AG20443 (cell line): ENCODE measurements at regions not wholly inside any gene's neighbourhood (a gene's known extent, or its start where the extent isn't known, plus 50 kb on each side); places are given as distances from the start of the nearest gene placed in this dataset.

Experiments
- DNase-seq: peaks from one replicate; pipeline ENCODE4 v3.0.0; 2012; ENCODE audit warnings: low spot score, mixed read lengths

DNA sequence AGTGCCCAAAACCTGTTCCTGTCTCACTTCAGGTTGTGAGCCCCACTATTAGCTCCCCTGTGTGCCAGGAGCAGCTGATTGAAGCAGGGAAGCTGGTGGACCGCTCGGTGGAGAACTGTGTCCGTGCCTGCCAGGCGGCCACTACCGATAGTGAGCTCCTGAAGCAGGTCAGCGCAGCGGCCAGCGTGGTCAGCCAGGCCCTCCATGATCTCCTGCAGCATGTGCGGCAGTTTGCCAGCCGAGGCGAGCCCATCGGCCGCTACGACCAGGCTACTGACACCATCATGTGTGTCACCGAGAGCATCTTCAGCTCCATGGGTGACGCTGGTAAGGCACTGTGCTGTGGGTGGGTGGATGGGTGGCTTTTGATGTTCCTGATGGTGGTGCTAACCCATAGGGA, 334.1 kb upstream of the TPM1 start:
- no peak for DNase-seq

DNA sequence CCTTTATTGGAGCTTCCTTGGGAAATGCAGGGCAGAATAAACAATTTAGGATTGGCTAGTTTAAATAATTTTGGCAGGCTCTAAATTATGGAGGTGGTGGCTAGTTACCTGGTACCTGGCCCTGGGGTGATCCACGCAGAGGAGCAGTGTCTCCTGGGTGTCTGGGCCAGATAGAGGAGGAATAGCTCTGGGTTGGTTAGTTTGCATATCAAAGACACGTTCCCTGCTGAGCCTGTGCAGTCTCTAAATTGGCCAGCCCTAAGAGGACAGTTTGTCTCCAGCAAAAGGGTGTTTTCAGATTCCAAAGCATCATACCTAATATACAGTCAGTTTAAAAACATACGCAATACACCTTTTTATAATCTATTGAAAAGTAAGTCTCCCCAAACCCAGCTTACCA, 333.3 kb upstream of the TPM1 start:
- no peak for DNase-seq

DNA sequence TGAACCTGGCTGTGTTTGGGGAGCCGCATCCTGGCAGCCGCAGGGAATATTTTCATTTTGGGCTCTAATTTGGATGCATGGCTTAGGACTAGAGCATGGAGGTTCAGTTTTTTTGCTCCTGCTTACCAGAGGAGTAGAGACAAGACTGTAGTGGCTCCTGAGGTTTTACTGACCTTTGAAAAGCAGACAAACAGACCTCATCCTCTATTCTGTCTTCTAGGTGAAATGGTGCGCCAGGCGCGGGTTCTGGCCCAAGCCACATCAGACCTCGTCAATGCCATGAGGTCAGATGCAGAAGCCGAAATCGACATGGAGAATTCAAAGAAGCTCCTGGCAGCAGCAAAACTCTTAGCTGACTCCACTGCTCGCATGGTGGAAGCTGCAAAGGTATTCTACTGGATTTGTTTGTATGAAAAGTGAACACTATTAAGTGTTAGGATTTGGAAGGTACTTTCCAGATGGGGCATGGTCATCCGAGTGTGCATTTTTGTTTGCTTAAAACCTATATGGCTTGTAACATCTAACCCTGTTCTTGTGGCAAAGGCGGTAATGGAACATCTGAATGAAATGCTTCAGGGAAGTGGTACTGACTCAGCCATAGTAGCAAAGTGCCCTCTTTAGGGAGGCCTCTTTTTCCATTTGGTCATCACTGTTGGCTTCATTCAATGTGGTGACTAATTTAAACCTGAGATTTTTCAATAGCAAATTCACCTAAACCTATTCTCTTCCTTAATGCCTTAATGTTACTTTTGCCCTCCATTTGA, 330.7 kb upstream of the TPM1 start:
- DNase-seq = no peak

DNA sequence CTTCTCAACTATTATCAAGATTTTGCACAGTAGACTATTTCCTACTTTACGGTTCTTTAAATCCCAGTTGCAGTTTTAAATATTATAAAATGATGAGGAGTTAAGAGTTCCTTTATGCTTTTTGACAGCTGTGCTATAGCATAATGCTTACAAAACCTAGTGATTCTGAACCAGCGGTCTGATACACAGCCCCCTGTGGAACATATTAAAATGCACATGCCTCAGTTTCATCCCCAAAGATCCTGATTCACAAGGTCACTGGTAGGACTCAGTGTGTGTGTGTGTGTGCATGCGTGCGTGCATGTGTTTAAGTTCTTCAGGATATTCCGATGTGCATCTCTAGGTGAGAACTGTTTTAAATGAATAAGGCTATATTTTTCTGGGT, 330.1 kb upstream of the TPM1 start:
- DNase-seq = no peak

DNA sequence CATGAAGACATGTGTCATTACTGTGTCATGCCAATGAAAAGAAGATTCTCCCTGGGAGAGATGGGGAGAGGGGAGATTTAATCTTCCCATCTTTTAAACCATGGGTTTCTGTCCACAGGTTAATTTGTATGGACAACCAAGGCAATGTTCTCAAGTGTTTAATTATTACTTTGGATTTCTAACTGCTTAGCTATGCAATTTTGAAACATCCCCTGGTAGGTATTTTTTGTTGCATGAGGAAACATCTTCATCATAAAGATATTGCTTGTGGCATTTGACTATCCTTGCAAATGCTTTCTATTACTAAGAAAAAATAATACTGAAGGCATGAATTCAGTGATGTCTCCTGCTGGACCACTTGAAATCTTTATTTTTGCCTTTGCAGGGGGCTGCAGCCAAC, 326.6 kb upstream of the TPM1 start:
- DNase-seq = no peak

DNA sequence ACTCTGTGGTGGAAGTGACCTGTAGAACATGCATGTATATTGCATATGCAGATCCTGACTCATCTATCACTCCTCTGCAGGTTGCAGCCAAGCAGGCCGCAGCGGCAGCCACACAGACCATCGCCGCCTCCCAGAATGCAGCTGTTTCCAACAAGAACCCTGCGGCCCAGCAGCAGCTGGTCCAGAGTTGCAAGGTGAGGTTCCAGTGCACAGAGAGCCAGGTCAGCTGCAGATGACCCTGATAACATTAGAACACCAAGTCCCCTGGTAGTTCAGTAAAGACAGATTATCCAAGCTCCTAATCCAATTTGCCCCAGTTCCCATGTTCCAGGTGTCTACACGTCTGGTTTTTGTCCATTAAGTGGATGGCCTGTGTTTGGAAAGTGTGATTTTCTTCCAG, 325.1 kb upstream of the TPM1 start:
- no peak for DNase-seq

DNA sequence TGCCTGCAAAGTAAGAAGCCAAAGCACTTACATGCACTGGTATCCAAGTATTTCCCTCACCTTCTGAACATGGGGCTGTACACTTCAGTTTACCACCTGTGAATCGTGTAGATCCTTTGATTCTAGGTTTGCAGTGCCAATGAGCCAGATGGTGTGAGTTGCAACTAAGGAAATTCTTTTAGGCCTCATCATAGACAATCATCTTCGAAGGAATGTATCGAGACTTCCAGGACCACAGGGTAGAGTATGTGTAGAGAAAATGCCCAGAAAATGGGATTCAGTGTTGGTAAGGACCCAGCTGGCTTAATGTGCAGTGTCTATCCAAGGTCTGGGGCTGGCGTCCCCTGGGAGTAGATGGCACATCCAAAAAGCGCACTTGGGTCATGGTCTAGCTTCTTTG, 323.2 kb upstream of the TPM1 start:
- DNase-seq = peak; percentile 72

DNA sequence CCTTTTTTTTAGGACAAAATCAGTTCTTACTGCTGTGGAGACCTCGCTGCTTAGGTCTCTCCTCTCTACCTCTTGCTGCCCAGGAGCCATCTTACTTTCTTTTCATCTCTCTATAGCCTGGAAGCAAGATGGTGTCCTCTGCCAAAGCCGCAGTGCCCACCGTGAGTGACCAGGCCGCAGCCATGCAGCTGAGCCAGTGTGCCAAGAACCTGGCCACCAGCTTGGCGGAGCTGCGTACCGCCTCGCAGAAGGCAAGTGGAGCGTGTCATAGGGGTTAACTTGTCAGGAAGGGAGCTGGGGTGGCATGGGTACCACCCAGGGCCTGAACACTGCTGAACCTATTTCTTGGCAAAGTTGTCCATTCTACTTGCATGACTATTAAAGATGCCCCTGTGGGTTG, 320.3 kb upstream of the TPM1 start:
- DNase-seq = no peak

DNA sequence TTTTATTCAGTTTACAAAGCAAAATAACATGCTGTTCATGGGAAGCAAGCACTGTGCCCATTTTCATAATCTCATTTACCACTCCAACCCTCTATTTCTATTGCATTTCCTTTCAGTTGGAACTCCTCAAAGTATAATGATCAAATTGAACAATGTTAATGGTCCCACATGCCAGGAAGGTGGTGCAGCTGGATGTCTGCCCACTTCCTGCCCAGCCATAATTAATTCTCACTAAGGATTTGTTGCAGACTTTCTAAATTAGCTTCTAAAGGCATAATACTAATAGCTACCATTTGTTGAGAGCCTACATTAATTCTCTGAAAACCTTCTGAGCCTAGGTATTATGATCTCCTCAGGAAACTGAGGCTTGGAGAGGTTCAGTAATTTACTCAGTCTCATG, 316.1 kb upstream of the TPM1 start:
- no peak for DNase-seq

DNA sequence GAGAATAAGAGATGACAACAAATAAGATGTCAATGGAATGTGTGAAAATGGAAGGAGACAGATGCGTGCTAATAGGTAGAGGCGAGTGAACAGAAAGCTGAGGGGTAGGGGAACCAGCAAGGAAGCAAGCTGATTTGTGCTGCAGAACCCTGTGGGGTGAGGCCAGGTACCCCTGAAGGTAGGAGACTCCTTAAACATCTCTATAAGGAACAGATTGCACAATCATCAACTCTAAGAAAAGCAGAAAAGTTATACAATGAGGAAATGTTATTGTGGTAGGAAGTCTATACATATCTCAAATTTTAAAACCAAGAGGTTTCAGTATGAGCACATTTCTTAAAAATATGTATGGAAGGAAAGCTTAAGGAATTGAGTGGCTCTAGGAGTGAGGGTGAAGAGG, 315.0 kb upstream of the TPM1 start:
- no peak for DNase-seq

DNA sequence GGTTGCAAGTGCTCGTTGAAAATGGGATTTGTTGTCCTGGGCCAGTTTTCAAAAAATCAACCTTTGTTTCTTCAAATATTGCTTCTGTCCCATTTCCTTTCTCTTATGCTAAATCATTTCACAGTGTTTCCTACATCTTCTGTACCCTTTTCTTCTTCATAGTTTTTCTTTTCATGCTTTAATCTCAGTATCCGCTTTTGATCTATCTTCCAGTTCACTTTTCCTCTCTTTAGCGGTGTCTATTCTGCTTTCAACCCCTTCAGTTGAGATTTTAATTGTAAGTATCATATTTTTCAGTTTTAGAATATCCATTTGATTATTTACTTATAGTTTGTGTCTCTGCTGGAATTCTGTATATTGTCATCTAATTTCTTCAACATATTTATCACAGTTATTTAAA, 311.7 kb upstream of the TPM1 start:
- no peak for DNase-seq

DNA sequence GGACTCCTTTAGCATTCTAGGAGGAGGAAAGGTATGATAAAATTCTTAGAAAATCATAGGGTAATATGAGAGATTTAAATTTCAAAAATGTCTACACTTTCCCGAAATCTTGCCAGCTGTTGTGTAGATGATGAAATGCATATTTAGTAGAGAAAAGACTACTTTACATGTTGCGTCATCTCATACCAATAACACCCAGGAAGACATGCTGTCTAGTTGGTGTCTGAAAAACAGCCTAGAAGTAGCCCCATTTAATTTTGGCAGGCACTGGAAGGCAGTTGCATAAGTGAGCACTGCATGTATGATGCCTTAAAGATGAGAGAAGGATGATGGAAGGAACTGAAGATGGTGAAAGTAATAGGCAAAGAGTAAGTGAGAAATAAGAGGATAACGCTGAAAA, 310.5 kb upstream of the TPM1 start:
- no peak for DNase-seq

DNA sequence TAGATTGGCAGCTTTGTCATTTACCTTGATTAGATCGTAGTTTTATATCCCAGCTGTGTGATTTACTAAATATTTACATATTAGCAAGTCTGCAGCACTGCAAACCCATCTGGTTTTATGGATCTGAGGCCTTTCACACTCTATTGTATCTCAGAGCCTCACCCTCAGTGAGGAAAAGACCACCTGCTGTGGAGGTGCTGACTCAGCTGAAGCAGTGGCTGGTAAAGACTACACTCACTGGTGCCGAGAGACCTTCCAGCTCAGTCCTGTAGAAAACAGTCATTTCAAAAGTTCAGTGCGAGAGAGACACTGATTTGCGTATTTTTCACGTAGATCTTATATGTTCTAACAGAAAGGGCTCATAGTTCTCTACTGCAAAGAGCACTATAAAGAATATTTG, 307.8 kb upstream of the TPM1 start:
- no peak for DNase-seq

DNA sequence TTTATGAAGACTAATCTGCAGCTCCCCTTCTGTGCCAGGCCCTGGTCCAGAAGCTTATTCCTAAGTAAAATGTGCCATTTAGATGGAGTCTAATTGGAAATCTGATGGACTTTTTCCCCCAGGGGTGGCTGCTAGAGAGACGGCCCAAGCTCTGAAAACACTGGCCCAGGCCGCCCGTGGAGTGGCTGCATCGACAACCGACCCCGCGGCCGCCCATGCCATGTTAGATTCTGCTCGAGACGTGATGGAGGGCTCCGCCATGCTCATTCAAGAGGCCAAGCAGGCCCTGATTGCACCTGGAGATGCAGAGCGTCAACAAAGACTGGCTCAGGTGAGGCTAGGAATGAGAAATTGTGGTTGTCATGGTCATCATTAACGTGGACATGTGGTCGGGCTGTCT, 305.8 kb upstream of the TPM1 start:
- DNase-seq = no peak

DNA sequence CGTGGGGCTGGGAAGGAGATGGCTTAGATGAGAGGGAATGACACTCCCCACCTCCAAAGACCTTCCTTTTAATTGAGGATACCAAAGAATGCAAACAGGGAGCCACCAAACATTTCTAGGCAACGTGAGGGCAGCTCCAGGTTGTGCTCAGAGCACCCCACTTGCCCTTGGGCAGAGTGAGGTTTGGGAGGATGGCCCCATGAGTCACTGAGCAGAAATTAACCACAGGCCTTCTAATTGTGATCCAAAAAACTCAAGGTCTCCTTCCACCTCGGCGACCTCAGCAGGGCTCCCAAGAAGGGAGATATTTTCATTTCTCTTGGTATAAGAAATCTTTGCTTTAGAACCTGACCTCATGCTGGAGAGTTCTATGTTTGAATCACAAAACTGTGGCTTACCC, 305.0 kb upstream of the TPM1 start:
- peak; percentile 47 for DNase-seq

DNA sequence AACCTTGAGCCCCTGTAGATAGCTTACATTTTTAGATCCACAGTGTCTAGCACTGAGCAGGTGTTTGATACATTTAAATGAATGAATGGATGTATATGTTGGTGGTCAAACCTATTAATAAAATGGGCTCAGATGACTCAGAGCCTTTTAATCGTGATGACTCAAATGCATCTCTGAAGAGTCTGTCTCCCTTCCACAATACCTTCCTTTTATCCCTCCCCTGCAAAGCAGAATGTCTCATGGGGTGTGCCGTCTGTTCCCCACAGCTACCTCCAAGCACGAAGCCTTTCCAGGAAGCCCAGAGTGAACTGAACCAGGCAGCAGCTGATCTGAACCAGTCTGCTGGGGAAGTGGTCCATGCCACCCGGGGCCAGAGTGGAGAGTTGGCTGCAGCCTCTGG, 303.5 kb upstream of the TPM1 start:
- peak; percentile 24 for DNase-seq

DNA sequence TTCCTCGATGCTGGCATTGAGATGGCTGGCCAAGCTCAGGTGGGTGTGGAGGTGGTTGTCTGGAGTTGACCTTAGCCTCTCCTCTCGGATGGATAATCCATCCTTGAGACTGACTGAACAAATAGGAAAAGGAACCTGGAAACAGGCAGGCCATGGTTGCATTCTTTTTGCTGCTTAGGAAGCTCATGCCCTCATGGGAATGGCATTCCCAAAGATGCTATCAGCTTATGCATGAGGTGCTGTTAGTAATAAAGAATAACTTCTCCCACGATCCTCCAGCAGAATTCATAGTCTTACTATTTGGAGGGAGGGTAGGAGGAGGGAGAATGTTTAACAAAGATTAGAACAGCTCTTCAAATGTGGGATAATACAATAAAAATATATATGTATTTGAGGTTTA, 303.0 kb upstream of the TPM1 start:
- DNase-seq = peak; percentile 33

DNA sequence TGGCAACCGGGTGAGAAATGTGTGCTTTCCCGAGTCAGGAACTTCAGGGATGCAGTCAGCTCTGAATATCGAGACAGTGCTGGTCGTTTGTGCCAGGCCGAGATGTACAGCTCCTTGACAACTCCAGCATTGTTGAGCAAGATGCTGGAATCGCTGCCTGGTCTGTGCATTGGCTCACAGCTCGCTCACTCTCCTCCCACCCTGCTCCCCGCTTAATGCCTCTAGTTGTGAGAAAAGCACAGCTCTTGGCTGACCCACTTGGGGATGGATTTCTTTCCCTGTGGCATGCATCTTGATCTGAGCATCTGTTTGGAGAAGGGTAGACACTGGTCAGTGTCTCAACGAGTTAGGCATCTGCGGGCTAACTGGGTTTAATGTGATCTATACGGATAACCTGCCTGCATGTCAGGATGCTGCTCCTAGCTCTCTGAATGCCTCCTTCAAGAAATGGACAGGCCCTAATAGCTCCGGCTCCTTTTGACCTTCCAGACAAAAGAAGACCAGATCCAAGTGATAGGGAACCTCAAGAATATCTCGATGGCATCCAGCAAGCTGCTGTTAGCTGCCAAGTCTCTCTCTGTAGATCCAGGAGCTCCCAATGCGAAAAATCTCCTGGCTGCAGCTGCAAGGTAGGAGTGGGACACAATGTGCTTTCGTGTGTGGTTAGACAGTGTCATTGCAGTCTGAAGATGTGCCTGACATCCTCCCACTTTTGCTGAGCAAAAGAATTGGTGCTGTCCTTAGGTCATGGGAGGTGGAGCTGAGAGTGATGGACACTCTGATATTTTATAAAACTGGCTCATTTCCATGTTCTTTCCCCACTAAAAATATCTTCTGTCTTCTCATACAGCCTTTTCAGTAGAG, 302.2 kb upstream of the TPM1 start:
- DNase-seq = no peak

DNA sequence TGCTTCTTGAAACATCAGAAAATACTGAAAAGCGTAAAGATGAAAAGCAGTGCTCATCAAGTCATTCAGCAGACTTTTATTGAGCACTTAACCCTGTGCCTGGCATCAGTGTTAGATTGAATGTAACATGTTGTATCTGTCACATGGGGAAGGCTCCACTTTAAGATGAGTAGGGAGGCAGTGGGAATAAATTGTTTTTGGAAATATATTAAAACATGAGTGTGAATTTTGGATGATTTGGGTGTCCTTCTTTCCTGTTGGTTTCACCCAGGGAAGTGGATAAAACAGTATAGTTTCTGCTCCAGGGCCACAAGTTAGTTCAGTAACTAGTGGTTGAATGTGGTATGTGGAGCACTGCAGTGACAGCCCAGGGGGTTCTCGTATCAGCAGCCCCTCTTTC, 301.4 kb upstream of the TPM1 start:
- no peak for DNase-seq

DNA sequence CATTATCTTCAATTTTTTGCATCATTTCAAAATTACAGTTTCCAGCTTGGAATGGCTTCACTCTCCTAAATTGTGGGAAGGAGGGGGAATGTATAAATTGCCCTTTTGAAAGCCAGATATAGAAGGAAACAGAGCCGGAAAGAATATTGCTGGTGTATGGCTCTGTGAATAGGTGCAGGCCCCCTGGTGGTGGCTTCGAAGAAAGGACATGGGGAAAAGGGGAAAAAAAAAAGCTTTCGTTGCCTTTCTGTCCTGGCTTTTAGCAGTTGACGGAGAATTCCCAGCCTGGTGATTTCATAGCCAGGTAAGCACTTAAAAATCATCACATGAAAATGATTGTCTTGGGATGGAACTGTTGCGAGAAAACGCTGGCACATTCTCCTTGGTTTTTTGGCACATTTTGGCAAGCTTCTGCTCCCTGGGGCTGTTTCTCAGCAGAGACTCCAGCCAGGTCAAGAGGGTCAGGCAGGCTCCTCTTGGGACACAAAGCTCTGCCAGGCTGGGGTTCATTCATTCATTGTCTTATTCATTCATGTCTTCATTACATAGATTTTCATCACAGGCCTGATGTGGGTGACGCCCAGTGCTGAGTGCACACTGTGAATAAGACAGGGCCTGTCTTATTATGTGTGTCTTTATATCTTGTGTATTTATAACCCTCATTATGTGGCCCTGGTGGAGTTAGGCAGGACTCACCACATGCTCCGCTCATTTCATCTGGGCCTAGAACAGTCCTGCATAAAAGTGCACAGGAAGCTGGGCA, 300.0 kb upstream of the TPM1 start:
- peak; percentile 84 for DNase-seq

DNA sequence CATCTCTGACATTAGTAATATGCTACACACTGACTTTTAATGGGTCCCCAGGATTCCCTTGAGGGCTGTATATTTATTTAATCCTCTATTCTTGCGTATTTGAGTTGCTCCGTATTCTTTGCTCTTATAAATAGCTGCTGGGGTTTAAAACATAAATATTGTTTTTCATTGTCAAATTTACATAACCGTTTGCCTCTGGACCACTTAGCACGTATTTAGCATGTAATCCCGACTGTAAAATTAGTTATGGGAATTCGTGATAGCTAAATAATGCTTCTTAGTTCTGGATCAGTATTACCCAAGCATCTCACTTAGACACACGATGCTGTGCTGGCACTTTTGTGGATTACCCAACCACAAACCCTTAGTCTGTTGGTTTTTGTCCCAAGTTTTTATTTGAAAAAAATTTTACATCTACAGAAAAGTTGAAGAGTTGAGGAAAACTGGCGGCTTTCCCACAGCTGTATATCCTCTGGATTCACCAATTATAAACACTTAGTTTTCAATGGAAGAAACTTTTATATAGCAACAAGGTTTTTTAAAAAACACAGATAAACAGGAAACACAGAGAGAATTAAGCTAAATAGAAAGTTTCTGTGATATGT, 296.8 kb upstream of the TPM1 start:
- DNase-seq = no peak

DNA sequence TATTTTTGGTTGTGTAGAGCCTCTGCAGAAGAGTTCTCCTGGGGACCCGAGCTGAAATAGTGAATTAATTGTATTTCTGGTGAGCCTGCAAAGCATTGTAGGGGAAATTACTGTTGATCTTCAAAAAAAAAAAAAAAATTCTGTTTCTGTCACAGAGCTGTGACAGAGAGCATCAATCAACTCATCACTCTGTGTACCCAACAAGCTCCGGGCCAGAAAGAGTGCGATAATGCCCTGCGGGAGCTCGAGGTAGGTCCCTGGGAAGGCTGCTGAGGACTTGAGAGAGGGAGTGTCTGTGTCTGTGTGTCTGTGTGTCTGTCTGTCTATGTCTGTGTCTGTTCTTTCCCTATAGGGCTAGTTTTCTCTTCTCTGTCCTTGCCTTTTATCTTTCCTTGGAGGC, 294.4 kb upstream of the TPM1 start:
- no peak for DNase-seq
